ENCODE measurements at regions not wholly inside any gene's neighbourhood (a gene's known extent, or its start where the extent isn't known, plus 50 kb on each side); places are given as distances from the start of the nearest gene placed in this dataset.

DNA sequence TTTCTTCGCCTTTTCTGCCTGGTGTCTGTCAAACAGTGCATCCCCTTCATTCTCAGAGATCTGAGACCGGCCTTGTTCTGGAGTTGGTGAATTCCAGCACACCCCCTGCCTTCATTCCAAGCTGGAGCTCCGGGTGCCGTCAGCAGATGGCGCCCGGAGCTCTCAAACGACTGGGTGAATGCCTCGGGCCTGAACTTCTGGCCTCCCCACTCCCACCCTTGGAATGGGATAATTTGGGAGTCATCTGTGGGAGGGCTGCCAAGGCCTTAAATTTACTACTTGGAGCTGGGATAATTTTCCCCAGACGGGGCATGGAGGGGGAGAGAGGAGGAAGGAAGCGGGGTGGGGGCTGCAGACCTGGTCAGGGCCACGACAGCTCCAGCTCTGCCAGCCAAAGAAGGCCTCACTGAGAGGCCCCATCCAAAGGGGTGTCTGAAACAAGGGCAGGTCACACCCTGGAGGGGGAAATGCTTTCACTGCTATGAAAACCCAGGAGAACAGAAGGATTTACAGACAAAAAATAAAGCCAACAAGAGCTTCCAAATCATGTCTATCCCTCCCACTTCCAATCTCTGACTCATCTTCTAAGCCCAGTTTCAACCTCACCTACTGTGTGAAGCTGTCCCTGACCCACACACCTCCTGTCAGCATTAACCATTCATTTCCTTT is 187.9 kb downstream of the OPA1 start:
- peak; percentile 42 for DNase-seq

DNA sequence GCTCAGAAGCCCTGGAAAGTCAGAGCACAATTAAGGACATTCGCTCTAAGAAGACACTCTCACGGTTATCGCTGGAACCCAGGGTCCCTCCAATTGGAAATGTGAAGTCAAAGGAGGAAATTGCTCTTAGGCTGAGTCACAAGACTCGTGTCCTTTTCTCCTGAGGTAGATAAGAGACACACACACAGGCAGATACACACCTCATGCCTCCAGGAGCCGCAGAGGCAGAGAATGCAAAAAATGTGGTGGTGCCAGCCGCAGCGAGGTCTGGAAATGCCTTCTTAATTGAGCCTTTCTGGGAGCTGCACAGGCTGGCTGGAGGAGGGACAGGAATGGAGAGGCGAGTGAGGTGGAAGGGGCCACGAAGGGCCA is 189.3 kb downstream of the OPA1 start:
- DNase-seq, result no peak

DNA sequence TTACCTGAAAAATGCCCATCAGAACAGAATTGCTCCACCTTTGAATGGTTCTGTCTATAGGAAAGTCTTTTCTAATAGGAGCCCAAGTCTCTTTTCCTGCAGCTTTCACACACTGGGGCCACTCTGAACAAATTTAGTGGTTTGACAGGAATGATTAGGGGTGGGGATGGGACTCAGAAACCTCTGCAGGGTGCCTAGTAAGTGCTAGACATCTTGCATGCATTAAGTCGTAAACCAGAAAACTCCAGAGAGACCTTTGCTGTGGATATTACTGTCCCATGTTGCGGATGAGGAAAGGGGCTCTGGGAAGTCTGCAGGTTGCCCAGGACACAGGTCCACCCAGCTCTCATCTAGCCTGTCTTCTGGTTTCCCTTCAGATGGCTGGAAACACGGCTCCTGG is 189.7 kb downstream of the OPA1 start:
- no peak for DNase-seq

DNA sequence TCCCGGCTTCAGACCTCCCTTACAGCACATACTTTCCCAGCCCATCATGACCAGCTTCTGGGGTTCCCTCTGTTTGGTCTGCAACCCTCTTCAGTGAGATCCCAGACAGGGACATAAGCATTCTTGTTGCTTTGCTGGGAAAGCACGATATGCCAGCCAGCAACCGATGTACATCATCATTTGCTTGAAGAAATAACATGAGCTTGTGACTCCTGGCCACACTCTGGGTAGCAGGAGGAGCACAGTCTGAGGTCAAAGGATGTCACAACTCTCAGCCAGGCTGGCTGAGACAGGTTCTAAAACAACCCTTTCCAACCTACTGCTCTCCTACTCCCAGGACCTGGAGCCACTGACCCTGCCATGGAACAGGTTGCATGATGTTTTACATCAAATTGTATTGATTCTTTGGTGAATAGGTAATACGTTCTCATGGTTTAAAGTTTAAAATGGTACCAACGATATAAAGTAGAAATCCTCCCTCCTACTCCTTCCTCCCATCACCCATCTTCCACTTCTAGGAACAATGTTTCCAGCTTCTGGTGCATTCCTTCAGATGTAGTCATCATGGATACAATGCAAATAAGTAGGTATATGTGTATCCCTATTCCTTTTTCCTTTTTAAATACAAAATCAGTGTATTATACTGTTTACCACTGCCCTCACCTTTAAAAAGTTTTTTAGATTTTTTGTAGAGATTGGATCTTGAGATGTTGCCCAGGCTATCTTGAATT is 190.3 kb downstream of the OPA1 start:
- DNase-seq, result no peak

DNA sequence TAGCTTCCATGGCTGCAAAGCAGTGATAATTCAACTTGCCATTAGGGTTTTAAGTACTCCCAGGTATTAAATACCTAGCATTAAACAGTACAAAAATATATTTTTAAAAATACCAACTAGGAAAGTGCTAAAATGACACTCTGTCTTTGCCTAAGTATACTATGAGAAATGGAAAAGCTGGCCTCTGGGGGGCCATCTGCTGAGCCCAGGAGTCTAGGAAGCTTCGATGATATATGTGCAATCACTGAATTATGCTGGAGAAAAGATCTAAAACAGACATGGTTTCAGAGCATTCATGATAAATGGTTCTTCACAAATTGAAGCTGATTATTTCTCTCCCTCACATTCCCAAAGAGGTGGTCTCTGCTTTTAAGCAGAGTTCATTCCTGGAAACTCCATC is 191.8 kb downstream of the OPA1 start:
- DNase-seq, result no peak

GRCh38 chr3:193787496-193787870 is 194.5 kb downstream of the OPA1 start:
- DNase-seq, result no peak

DNA sequence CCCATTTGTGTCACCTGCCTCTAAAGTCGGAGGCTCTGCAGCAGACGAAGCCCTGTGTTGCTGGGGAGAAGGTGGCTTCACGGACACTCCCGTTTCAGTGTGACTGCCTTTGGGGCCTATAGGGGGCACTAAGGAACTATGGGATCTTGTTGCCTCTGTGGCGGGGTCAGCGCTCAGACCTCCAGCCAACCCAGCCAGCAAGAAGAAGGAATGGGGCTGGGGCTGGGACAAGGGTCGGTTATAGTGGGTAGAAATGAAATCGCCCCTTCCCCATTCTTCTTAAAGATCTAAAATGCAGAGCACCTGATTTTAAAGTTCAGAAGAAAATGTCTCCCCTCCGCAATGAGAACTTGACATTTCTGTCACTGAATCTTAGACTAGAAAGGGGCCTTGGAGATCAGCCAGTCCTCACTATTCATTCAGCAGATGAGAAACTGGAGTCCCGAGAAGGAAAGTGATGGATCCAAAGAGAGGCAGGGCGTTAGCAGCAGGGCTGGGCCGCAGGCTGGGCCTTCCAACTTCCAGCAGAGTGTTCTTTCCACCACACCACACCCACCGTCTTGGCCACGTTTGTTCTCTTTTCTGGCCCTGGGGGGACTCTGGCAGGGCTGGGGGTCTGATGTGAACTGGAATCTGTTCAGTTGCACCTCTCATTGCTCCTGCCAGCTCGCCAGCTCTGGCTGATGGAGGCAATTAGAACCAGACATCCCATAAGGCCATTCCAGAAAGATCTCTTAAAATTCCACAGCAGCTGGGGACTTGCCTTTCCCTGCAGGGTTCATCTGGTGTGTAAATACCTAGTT is 195.4 kb downstream of the OPA1 start:
- peak; percentile 44 for DNase-seq

- DNase-seq, result no peak
Observed at GRCh38 chr3:193789455-193789854, 196.4 kb downstream of the OPA1 start.

GRCh38 chr3:193790086-193790990 is 197.3 kb downstream of the OPA1 start:
- DNase-seq, result no peak

DNA sequence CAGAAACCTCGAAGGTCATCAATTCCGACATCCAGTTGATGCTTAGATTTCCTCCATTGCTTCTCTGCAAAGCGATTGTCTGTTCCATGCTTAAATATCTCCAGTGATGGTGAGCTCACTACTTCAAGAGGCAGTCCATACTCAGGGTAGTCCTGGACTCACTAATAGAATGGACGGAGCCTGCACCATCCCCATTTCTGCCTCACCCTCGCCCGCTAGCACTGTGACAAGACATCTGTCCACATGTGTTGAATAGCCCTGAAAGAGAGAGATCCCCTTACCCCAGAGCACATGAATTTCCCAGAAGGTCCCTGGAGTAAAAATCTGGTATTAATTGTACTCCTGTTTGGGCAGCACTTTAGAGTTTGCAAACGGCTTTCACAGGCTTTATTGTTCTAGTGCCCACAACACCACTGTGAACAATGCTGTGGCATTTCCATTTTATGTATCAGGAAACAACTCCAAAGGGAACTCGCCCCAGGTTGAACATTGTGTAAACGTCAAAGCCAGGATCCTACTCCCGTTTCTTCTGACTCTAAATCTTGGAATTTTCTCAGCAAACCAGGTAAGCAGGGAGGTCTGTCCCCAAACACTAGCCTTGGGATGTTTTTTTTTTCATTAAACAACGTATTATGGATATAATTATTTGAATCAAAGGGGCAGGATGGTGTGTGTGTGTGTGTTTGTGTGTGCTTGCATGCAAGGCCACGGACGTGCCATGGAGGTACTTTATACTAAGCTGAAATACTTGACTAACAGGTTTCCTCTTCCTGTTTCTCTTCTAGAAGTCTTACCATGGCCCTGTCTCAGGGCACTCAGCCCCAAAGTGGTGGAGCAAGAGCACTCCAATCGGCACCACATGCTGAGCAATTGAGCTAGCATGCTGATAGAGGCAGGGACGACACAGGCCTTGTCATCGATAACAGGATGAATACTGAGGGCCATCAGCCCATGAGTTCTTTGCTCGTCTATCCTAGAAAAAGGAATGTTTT is 198.3 kb downstream of the OPA1 start:
- DNase-seq, result no peak

DNA sequence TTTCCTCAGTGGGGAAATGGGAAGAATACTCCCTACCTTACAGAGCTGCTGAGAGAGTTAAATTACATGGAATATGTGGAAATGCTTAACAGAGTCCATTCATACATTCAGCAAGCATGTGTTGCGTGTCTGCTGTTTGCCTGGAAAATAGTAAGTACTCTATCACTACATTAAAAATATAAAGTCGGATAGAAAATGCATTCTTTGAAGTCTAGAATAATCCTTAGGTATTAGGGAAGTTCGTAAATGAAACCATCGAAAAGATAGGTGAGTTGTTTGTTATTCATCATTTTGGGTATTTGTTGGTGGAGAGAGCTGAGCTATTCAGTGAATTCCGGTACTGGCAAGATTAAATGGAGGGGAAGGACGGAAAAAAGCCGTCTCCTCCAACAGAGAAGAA is 200.1 kb downstream of the OPA1 start:
- no peak for DNase-seq

DNA sequence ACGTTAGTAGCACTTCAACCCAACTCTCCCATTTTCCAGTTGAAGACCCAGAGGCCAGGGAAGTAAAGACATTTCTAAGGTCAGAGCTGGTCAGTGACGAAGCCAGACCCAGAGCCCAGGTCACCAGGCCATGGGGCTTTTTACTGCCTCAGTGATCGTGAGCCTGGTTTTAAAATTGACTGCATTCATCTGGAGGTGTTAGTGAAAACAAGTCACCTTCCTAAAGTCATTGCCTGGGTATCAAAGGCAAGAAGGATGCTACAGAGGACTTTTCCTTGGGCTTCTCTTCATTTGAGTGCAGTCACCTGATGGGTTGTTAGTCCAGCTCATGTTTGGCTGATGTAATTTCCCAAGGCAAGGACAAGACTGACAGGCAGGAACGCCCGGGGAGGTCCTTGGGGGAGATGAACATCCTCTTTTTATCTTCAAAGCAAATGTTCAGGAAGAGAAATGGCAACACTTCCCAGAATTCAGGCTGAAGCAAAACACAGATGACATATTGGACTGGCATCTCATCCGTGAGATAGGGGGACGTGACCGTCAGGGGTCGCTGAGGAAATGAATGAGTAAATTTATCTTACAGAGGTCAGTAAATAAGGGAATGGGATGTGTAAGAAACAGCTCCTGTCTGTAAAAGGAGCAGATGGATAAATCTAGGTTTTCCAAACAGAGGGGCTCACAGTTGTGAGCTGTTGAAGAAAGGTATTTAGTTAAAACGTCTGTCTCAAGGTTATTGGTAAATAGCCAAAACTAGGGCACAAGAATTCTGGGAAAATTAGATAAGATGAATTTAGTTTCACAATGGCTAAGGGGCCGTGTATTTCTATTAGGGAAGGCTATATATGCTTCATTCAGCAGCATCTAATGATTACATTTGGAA is 201.2 kb downstream of the OPA1 start:
- DNase-seq, result no peak

GRCh38 chr3:193795062-193795690 is 202.2 kb downstream of the OPA1 start:
- no peak for DNase-seq

DNA sequence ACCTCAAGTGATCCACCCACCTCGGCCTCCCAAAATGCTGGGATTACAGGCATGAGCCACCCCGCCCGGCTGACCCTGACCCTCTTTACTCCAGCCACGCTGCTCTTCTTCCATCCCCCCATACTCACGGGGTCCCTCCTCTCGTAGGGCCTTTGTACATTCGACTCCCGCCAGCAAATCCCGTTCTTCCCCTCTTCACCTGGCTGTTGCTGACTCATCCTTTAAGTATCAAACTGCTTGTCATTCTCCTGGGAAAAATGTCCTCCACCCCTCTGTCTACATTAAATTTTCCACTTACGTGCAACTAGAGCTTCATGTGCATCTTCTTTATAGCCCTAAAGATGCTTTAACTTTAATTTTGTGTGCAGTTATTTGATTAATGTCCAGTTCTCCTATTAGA is 203.1 kb downstream of the OPA1 start:
- no peak for DNase-seq

DNA sequence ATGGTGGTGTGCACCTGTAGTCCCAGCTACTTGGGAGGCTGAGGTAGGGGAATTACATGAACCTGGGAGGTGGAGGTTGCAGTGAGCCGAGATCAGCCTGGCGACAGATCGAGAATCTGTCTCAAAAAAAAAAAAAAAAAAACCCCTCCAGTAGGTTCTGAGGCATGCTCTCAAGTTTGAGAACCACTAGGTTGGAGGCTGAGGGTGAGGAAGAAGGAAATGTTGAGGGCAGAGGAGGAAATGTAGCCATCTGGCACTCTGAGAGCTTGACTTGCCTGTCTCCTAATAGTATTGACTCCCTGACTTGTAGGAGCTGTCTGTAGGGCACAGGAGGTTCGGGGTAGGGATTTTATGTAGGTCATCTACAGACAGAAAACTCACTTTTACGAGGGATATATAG is 204.6 kb downstream of the OPA1 start:
- no peak for DNase-seq

DNA sequence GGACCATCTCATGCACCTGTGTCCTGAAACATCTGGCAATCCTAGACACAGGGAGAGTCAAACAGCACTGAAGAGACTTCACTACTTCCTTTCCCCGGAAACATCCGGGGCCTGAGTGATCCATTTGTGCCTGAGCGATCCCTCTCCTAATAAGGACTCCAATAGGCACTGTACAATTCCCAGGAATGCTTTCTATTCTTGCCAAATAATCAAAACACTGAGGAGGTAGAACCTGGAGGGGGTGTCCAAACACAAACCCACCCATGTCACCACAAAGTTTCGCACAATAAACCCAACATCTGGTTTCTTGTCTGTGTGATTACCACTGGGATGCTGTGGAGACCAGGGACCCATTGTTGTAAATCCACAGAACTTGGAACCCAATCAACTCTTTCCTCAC is 205.0 kb downstream of the OPA1 start:
- DNase-seq, result no peak

GRCh38 chr3:193800138-193801043 is 207.4 kb downstream of the OPA1 start:
- no peak for DNase-seq

GRCh38 chr3:193801097-193801496 is 208.1 kb downstream of the OPA1 start:
- DNase-seq, result no peak

GRCh38 chr3:193803288-193803687 is 210.3 kb downstream of the OPA1 start:
- DNase-seq, result no peak

Data from KG1 (cell line).